ENCODE measurements at regions not wholly inside any gene's neighbourhood (a gene's known extent, or its start where the extent isn't known, plus 50 kb on each side); places are given as distances from the start of the nearest gene placed in this dataset.
"Not testable (repeated sequence)": the region's sequence is repeated elsewhere in the genome, so short reads cannot be mapped to it uniquely, and the experiment has no call there.

DNA sequence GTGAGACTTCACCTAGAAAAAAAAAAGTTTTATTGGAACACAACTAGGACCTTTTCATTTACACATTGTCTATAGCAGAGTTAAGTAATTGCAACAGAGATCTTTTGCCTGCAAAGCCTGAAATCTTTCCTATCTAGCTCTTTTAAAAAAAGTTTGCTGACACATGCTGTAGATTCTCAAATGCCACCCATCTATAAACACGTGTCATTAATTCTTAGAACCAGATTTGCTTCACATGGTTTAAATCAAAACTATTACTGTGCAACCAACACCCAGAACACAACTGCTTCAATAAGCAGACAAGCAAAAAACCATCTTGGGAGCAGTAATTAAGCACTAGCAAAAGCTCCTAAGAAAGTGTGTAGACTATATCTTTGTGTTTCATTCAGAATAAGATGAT, 55.0 kb downstream of the OXSM start:
- no peak for DNase-seq

DNA sequence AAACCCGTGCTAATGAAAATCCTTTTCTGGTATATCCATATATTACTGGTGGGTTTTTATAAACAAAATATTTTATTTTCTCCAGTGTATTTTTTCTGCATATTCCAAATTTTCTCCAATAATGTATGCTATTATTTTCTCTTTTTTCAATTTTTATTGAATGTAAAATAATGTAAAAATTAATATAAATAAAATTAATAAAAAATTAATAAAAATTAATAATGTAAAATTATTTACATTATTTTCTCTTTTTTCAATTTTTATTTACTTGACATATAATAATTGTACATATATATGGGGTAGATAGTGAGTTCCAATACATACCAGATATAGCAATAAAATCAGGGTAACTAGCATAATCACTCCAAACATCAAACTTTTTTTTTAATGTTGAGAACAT, 56.4 kb downstream of the OXSM start:
- no peak for DNase-seq

DNA sequence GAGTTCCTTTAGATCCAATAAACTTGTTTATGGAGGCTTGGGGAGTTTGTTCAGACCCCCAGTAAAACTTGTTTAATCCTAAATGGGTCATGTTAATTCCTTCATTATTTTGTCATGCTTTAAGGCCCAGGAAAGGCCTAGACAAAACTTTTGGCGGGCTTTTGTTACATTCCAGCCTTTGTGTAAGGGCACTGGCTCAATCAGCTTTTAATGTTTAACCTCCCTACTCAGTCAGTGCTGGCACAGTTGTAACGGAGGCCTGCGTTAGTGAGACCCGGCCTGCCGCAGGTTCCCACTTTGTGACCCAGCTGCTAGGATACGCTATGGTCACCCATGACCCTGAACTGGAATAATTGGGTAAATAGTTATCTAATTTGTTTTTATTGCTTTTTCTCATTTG, 59.2 kb downstream of the OXSM start:
- DNase-seq, result no peak

DNA sequence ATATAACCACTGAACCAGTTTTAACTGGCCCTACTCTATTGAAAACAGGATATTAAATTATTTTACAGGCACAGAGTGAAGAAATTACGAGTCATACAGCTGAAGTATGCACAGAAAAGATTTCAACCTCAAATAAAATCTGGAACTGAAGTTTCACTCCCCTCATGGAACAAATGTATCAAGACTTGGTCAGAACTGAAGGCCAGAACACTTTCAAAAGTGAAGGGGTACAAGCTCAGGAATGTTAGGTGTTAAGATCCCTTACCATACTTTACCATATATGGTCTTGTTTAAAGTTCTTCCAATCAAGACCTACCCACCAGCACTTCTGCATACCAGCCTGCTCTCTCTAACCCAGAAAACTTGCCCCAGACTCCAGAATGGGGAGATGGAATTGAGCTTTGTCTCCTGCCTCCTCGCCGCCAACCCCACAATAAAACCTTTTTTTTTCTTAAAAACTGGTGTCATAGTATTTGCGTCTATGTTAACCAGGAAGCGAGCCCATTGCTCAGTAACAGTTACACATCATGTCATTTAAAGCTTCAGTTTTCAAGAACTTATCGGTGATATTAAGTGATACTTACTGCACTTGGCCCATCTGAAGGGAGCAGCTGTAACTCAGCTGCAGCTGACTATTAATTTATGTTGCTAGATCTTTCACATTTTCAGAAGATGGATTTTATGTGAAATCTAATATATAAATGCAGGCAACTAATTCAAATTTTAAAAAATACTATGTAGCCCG, 59.9 kb downstream of the OXSM start:
- DNase-seq, result peak; percentile 66

DNA sequence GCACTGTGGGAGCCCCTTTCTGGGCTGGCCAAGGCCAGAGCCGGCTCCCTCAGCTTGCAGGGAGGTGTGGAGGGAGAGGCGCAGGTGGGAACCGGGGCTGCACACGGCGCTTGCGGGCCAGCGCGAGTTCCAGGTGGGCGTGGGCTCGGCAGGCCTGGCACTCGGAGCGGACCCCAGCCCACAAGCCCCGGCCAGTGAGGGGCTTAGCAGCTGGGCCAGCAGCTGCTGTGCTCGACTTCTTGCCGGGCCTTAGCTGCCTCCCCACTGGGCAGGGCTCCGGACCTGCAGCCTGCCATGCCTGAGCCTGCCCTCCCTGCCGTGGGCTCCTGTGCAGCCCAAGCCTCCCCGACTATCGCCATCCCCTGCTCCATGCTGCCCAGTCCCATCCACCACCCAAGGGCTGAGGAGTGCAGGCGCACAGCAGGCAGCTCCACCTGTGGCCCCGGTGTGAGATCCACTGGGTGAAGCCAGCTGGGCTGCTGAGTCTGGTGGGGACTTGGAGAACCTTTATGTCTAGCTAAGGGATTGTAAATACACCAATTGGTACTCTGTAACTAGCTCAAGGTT, 61.9 kb downstream of the OXSM start:
- DNase-seq, result not testable (repeated sequence)

DNA sequence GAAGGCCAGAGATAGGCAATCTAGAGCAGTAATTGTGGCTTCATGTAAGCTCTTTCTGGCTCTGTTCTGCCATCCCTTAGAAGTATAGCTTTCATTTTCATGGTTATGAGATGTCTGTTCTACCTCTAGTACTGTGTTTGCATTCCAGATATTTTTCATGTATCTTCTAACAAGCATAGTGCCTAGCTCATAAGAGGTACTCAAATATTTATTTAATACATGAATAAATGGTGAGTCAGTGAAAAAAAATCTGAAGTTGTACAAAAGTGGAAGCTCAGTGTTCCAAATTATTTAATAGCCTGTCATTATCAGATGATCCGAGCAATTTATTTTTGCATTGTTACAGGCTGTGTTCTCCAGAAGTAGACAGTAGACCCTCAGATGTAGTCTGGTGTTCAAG, 64.3 kb downstream of the OXSM start:
- DNase-seq, result peak; percentile 62

DNA sequence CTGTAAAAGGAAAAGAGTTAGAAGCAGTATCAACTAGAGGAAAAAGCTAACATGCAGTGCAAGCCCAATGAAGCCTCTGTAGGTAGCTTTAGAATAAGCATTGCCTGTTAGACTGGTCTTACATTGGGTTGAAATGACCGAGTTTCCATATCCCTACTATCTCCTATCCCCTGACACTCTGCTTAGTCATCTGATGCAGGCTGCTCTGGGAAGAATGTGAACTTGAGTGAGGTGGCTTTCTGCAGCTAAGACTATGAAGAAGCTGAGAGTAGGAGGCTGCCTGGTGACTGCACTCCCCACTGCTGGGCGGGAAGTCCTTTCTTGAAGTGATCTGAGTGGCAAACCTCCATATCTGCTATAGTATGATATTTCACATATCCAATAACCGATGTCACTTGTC, 64.7 kb downstream of the OXSM start:
- peak; percentile 58 for DNase-seq

DNA sequence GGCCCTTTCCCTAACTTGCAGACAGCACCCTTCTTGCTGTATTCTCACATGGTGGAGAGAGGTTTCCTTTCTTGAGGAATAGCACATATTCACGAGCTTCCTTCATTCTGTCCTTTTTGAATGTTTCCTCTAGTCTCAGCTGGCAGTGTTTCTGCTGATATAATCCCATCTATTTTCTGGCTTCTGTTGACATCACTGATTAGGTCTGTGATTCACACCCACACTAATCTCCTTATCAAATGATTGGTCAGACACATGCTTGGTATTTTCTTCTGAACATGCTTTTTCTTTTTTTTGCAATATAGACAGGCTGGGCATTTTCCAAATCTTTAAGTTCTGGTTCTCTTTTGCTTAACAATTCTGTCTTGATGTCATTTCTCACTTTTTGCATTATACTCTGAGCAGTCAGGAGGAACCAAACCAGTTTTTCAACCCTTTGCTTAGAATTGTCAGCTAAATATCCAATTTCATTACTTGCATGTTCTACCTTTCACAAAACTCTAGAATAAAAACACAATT, 65.4 kb downstream of the OXSM start:
- no peak for DNase-seq

DNA sequence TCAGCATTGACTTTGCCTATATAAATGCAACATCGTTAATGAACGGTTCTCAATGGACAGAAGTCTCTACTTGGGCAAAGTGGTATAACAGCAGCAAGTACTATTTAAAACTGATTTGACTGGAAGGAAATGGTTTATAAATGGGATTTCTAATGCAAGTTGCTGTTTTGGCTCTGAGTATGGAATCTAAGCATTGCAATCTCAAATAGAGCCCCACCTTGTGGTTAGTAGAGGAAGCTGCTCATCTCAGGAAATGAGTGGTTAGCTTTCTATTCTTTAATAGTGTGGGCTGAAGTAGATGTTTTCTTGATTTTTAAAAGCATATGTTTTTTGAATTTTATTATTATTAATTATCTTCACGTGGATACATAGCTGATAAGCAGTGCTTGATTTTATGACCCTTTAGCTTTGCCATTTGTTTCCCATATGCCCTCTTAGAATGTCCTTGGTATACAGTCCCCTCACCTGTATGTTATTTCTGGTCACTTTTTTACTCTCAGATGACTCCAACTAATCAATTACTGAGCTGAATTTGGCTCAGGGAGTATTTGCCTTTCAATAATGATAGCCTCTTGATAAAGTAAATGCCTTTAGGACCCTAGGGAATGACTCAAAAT, 67.1 kb downstream of the OXSM start:
- DNase-seq, result peak; percentile 49

DNA sequence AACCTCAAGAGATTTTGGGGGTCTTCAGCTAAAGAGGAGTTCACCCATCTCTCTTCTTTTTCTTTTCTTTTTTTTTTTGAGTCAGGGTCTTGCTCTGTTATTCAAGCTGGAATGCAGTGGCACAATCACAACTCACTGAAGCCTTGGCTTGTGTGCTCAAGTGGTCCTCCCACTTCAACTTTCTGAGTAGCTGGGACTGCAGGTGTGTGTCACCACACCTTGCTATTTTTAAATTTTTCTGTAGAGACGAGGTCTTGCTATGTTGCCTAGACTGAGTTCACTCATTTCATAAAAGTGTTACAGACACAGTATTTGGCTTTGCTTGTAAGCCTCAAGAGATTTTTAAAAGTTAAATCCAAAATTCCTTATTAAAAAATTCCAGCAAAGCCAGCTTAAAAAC, 71.7 kb downstream of the OXSM start:
- DNase-seq, result no peak

DNA sequence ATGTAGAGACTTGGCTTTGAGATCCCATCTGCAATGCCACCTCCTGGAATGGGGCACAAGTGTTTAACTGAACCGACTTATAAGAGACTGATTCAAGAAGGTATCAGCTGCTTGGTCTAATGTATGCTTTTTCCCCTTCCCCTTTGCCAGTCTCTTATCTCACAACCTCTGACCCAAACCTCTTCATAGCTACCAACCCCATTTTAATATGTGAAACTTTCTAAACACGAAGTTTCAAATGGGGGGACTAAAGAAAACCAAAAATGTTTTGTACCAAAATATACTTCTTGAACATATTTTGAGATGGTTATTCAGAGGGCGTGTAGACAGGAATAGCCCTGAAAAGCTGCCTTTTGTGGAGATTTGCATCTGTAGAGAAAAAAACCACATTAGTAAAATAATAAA, 73.1 kb downstream of the OXSM start:
- DNase-seq, result no peak

DNA sequence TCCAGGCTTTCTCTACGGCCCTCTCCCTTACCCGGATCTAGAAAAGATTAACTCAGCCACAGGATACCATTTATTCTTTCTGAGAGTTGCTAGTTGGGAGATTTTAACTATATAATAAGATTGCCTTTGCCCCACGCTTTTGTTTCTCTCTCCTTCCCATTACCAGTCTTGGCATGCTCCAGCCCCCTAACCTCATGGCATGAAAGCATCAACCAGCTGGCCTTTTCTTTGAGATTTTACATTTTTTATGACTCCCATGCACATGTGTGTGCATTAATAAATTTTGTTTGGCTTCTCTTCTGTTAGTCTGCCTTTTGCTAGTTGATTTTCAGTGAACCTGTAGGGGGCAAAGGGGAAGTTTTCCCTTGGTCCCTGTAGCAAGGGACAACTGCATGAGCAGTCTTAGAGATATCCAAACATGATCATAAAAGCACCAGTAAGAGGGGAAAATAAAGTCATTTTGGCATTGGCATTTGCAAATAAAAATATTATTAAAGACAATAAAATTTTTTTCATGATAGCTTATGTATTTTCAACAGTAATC, 73.6 kb downstream of the OXSM start:
- DNase-seq, result no peak

DNA sequence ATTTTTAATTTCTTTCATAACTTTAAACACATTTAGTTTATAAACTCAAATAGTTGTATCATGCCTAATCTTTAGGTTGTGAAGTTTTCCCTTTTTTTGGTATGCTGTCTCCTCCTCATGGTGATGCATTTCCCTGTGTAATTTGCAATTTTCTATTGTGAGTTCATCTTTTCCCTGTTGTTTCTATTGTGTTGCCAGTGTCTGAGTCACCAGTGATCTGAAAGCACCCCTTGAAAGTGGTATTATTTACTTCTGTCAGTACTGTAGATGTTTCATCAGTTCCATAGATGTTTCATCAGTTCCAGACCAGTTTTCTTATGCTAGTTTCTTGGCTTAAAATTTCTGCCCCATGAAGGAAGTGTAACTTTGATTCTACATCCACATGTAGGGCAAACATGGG, 80.6 kb downstream of the OXSM start:
- peak; percentile 47 for DNase-seq

DNA sequence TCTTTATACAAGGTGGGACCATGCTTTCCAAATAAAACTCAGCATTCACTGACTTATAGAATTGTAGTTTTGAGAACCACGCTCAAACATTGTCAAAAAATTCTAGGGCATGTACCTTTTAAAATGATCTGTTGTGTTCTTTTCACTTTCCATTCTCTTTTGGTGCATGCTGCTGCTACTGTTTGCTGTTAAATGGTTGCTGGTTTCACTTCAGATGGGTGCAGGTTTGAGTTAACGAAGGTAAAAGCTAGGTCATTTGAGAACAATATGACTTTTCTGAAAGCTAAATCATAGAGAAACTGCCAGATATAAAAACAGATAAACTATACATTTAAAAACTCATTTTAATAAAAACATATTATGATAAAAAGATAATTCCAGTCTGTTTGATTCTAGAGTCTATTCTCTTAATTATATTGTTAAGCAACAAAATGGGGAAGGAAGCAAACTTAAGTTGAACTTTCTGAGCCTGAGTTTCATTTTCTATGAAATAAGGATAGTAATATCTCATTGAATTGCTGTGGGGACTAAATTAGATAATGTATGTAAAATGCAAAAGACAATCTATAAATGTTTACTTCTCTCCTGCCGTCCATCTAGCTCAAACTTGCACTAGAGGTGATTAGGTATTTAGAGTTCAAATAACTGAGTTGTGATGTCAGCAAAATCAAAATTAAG, 82.4 kb downstream of the OXSM start:
- DNase-seq, result no peak

DNA sequence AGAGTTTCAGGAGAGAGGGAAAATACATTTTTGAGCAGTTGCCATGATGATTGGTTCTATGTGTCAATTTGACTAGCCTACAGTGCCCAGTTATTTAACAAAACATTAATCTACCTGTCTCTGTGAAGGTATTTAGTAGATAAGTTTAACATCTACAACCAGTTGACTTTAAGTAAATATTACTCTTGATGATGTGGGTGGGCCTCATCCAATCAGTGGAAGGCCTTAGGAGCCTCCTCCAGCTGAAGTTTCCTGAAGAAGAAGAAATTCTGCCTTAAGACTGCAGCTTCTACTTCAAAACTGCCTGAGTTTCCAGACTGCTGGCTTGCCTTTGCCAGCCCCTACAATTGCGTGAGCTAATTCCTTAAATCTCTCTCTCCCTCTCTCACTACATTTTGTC, 93.6 kb downstream of the OXSM start:
- DNase-seq, result no peak

DNA sequence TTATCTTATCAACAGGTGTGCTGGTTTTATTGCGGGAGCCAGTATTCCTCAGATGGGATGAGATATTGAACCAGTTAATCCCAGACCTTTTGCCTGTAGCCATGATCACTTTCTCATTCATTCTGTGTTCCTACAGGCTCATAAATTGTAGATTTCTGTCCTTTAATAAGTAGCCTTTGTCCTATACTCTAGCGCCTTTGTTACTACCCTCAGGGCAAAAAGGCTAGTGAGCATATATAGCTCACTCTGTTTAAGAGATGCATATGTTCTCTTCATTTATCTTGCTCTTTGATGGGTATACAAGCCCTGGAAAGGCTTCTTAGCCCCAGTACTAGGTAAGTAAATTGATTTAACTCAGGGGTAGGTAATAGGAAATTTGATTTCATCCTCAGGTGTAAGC, 95.1 kb downstream of the OXSM start:
- no peak for DNase-seq

DNA sequence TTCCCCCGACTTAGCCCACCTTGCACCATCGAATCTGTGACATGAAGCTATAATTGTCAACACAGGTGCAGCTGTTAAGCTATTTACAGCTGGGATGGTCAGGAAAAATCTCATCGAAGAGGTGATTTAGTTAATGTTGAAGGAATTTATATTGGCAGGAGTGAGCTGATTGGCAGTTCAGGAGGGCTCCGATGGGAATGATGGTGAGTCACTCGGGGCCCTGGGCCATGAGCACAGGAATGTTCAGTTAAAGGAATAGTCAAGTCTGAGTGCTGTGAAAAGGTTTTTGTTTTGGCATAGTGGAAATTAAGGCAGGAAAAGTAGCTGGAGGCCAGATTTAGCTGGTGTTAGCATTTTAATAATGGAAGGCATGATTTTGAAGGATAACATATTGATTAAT, 95.7 kb downstream of the OXSM start:
- peak; percentile 62 for DNase-seq

DNA sequence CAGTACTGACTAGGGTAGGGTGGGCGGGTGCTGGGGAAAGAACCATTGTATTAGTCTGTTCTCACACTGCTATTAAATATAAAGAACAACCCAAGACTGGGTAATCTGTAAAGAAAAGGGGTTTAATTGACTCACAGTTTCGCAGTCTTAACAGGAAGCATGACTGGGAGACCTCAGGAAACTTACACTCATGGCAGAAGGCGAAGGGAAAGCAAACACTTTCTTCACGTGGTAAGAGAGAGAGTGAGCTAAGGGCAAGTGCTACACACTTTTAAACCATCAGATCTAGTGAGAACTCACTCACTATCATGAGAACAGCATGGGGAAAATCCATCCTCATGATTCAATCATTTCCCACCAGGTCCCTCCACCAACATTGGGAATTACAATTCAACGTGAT, 98.0 kb downstream of the OXSM start:
- no peak for DNase-seq

DNA sequence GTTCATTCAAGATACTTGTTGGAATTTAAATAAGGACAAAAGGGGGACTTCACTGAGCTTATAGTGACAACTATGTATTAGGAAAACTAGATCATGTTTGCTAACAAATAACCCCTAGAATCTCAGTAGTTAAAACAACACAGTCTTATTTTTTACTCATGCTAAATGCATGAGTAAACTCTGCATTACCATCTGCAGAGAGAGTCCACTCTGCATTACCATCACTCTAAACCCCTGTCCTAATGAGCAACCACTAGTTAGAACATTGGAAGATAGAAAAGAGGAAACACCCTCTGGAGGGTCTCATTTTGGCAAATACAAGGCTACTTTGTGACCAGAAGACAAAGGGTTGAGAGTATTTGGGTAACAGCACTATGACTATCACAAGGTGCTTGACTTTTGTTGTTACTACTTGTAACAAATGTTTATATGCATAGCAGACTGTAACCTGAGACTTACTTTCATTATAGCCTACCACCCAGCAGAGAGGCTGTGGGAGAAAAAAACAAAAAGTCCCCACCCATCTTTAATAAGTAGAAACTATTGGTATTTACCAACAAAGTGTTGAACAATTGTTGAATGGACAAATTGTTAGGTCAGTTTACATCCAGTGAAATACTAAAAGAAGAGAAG, 99.1 kb downstream of the OXSM start:
- no peak for DNase-seq

DNA sequence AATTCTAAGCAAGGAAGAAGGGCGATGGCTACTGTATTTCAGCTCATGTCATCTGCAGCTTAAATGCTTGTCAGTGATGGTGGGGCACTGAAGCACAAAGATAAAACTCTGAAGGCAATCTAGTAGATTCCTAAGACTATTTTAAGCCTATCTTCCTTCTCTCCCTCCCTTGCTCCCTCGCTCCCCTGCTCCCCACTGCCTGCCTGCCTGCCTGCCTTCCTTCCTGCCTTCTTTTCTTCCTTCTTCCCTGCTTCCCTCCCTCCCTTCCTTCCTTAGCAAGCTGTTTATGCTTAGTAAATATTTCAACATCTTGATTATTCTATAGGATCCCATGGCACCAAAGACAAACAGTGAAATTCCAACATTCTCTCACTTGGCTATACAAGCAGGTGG, 99.6 kb downstream of the OXSM start:
- DNase-seq, result no peak

DNA sequence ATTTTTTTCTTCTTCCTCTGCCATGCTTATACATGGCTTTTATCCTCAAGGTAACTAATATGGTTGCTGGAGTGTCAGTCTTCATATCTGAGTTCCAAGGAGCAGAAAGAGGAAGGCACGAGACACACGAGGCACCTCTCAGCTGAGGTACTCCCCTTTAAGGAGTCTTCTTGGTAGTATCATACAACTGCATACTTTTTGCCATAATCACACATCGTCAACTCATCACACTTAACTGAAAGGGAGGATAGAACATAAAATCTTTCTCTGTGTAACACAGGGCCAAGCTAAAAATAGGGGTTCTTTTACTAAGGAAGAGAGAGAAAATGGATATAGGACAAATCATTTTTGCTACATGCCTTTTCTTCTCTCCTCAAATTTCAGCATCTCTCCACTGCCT, 104.2 kb downstream of the OXSM start:
- peak; percentile 12 for DNase-seq

DNA sequence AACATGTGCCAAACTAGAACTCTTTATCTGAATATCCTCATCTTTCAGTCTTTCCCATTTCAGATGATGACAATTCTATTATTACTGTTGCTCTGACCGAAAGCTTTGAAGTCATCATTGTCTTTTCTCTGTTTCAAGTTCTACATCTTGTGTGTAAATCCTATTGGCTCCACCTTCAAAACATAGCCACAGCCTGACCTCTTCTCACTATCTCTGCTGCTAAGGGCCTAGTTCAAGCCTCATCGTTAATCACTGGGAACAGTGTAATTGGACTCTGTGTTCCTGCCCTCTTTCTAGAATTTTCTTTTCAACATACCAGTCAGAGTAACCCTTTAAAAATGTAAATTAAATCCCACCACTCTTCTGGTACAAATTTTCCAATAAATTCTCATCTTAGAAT, 105.1 kb downstream of the OXSM start:
- DNase-seq, result no peak

DNA sequence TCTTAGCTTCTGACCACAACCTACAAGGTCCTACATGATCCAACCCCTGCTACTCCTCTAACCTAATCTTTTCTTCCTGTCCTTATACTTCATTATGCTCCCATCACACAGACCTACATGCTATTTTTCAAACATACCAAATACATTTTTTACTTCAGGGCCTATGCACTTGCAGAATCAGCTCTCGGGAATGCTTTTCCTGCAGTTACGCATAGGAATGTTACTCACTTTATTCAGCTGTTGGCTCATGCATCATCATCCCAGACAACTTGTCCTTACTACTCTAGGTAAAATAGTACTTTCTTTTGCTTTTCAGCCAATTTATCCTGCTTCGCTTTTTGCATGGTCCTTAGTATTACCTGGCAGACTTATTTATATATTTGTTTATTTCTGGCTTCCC, 105.6 kb downstream of the OXSM start:
- peak; percentile 86 for DNase-seq
